Osteocyte (in vitro differentiated cells): ENCODE measurements at regions not wholly inside any gene's neighbourhood (a gene's known extent, or its start where the extent isn't known, plus 50 kb on each side); places are given as distances from the start of the nearest gene placed in this dataset.

ENCODE experiments used
- DNase-seq: peaks from one replicate; pipeline ENCODE4 v3.0.0; 2021; ENCODE audit warnings: mixed read lengths; ENCODE audit not compliant: unreplicated experiment; ENCODE audit errors: extremely low spot score
- H3K27ac Mint-ChIP-seq: one replicate; pipeline ENCODE4 v1.8.0; 2021; ENCODE audit warnings: mild to moderate bottlenecking, mixed read lengths; ENCODE audit not compliant: unreplicated experiment
- H3K27me3 Mint-ChIP-seq: one replicate; pipeline ENCODE4 v1.8.0; 2021; ENCODE audit warnings: mixed read lengths; ENCODE audit not compliant: unreplicated experiment
- H3K36me3 Mint-ChIP-seq: one replicate; pipeline ENCODE4 v1.8.0; 2021; ENCODE audit warnings: mixed read lengths; ENCODE audit not compliant: unreplicated experiment
- H3K4me1 Mint-ChIP-seq: one replicate; pipeline ENCODE4 v1.8.0; 2021; ENCODE audit warnings: mixed read lengths; ENCODE audit not compliant: unreplicated experiment
- H3K4me3 Mint-ChIP-seq: one replicate; pipeline ENCODE4 v1.8.0; 2021; ENCODE audit warnings: mild to moderate bottlenecking, moderate library complexity, mixed read lengths; ENCODE audit not compliant: unreplicated experiment
- H3K9me3 Mint-ChIP-seq: one replicate; pipeline ENCODE4 v1.8.0; 2021; ENCODE audit warnings: mixed read lengths; ENCODE audit not compliant: unreplicated experiment
- CTCF ChIP-seq: fragments of 200-600 bp; sonication (generic); IDR thresholded peaks from 2 replicates; pipeline ENCODE4 v1.5.0; 2021; ENCODE audit warnings: antibody characterized with exemption, mild to moderate bottlenecking, moderate library complexity

GRCh38 chr13:104895521-104895920, 1639.9 kb downstream of the EFNB2 start:
- DNase-seq: no peak
- Mint-ChIP-seq H3K36me3 (no peaks in the 10 kb centered on the region), H3K4me1 (peaks cover 14% of the 10 kb centered on the region), H3K27ac (peak overlapping the region; percentile 28), H3K27me3 (no peaks in the 10 kb centered on the region), H3K4me3 (no peak overlapping the region), H3K9me3 (peaks cover 7% of the 10 kb centered on the region)
- no peak for TF ChIP-seq CTCF

GRCh38 chr13:104875038-104875754, 1660.3 kb downstream of the EFNB2 start:
- H3K27ac Mint-ChIP-seq: no peak overlapping the region
- no peak for DNase-seq
- TF ChIP-seq CTCF: no peak
- no peaks in the 10 kb centered on the region for H3K36me3 Mint-ChIP-seq
- no peak overlapping the region for H3K4me3 Mint-ChIP-seq
- H3K27me3 Mint-ChIP-seq: no peaks in the 10 kb centered on the region
- H3K9me3 Mint-ChIP-seq: peaks cover 1% of the 10 kb centered on the region
- no peaks in the 10 kb centered on the region for H3K4me1 Mint-ChIP-seq

GRCh38 chr13:104872153-104872552, 1663.3 kb downstream of the EFNB2 start:
- peaks cover 11% of the 10 kb centered on the region for H3K9me3 Mint-ChIP-seq
- no peaks in the 10 kb centered on the region for H3K36me3 Mint-ChIP-seq
- H3K4me1 Mint-ChIP-seq: no peaks in the 10 kb centered on the region
- TF ChIP-seq CTCF: no peak
- H3K4me3 Mint-ChIP-seq: no peak overlapping the region
- no peak overlapping the region for H3K27ac Mint-ChIP-seq
- no peak for DNase-seq
- H3K27me3 Mint-ChIP-seq: no peaks in the 10 kb centered on the region

- no peak overlapping the region for H3K27ac Mint-ChIP-seq
- H3K4me3 Mint-ChIP-seq: no peak overlapping the region
- no peaks in the 10 kb centered on the region for H3K36me3 Mint-ChIP-seq
- TF ChIP-seq CTCF: no peak
- no peaks in the 10 kb centered on the region for H3K4me1 Mint-ChIP-seq
- peaks cover 11% of the 10 kb centered on the region for H3K9me3 Mint-ChIP-seq
- H3K27me3 Mint-ChIP-seq: no peaks in the 10 kb centered on the region
- no peak for DNase-seq
Measured at GRCh38 chr13:104871456-104871855, 1664.0 kb downstream of the EFNB2 start.

GRCh38 chr13:104869501-104869900, 1666.0 kb downstream of the EFNB2 start:
- Mint-ChIP-seq H3K27me3 (no peaks in the 10 kb centered on the region), H3K9me3 (peaks cover 11% of the 10 kb centered on the region), H3K4me1 (no peaks in the 10 kb centered on the region), H3K27ac (no peak overlapping the region), H3K36me3 (no peaks in the 10 kb centered on the region), H3K4me3 (no peak overlapping the region)
- no peak for TF ChIP-seq CTCF
- no peak for DNase-seq
